K562 (cell line): ENCODE measurements at regions not wholly inside any gene's neighbourhood (a gene's known extent, or its start where the extent isn't known, plus 50 kb on each side); places are given as distances from the start of the nearest gene placed in this dataset.

Source experiments
- ATAC-seq: fragments of 200-7000 bp; cut with Tn5 transposase; 3 replicates; pipeline ENCODE4 v1.9.1; 2020; ENCODE audit warnings: moderate library complexity
- BruUV-seq: library from RNA; stranded (reverse); fragments of 400-500 nt; replicated peaks from 2 replicates; lab custom pipeline; 2021; lab: Mats Ljungman, UMichigan
- CTCF ChIA-PET: fragments of 300-600 bp; formaldehyde crosslinking; extraction: SDS; loops from one replicate; lab custom pipeline; 2021; ENCODE audit warnings: low intra/inter-chr PET ratio; lab: Yijun Ruan, JAX
- POLR2A ChIA-PET: fragments of 300-600, 350-650 bp; sonication (Branson Sonifier 250); formaldehyde crosslinking; extraction: SDS; loops from one replicate; lab custom pipeline; 2021; ENCODE audit warnings: antibody characterized with exemption, inconsistent platforms; lab: Yijun Ruan, JAX
- DNase-seq, 4 experiments: peaks; one replicate each; pipeline versions ENCODE4 v3.0.0 to v3.0.0-alpha.2; 2011 to 2018; ENCODE audit warnings: low spot score in 3 of 4, mixed read lengths in 3 of 4; ENCODE audit errors: extremely low read depth in 1 of 4
- FAIRE-seq: peaks from 2 replicates; lab custom pipeline; 2011; peaks lifted over from hg19 to GRCh38; lab: Jason Lieb, UNC
- H2AFZ ChIP-seq: 2 replicates; pipeline ENCODE4 v1.6.0; 2011; ENCODE audit warnings: low read depth, low read length, control low read depth, inconsistent platforms
- H3K27ac ChIP-seq: fragments of 200-600 bp; 3 replicates; pipeline ENCODE4 v1.8.0; 2011; ENCODE audit warnings: low read depth, mild to moderate bottlenecking, control low read depth, inconsistent platforms, low read length, moderate library complexity, mixed read lengths; ENCODE audit errors: extremely low read depth
- H3K27me3 ChIP-seq, 2 experiments: fragments of 300-600 bp in 1 of 2; 2 replicates in 1 of 2; 3 replicates in 1 of 2; pipeline versions ENCODE4 v1.6.0 to v1.8.0; 2011; ENCODE audit warnings: inconsistent platforms in 2 of 2, low read length in 2 of 2, mild to moderate bottlenecking in 1 of 2, mixed read lengths in 1 of 2, moderate library complexity in 1 of 2; ENCODE audit not compliant: control insufficient read depth in 2 of 2, insufficient read depth in 2 of 2
- H3K36me3 ChIP-seq: fragments of 300-600 bp; 3 replicates; pipeline ENCODE4 v1.8.0; 2011; ENCODE audit warnings: mild to moderate bottlenecking, low read length, inconsistent platforms; ENCODE audit not compliant: control insufficient read depth, insufficient read depth
- H3K4me1 ChIP-seq, 2 experiments: fragments of 200-600 bp in 1 of 2; replicated peaks in 1 of 2; 2 replicates in 1 of 2; 3 replicates in 1 of 2; pipeline versions ENCODE4 v1.5.1 to v1.8.0; 2011; ENCODE audit warnings: inconsistent platforms in 2 of 2, low read length in 2 of 2, mild to moderate bottlenecking in 1 of 2, mixed read lengths in 1 of 2, moderate library complexity in 1 of 2; ENCODE audit not compliant: control insufficient read depth in 2 of 2, insufficient read depth in 2 of 2
- H3K4me2 ChIP-seq: 2 replicates; pipeline ENCODE4 v1.6.1; 2011; ENCODE audit warnings: low read length, control low read depth, inconsistent platforms, mixed read lengths; ENCODE audit not compliant: insufficient read depth
- H3K4me3 ChIP-seq: fragments of 200-600 bp; sonication (generic), shearing (Covaris generic); 2 replicates; pipeline ENCODE4 v1.5.1; 2016; ENCODE audit warnings: control low read depth, inconsistent platforms
- H3K79me2 ChIP-seq: fragments of 200-600 bp; 3 replicates; pipeline ENCODE4 v1.8.0; 2011; ENCODE audit warnings: low read length, inconsistent platforms; ENCODE audit not compliant: control insufficient read depth, insufficient read depth
- H3K9ac ChIP-seq, 2 experiments: 2 replicates each; pipeline versions ENCODE4 v1.6.0 to v1.6.1; 2011; ENCODE audit warnings: low read depth in 2 of 2, low read length in 2 of 2, control low read depth in 1 of 2, inconsistent platforms in 1 of 2, mild to moderate bottlenecking in 1 of 2, mixed read lengths in 1 of 2; ENCODE audit not compliant: insufficient read depth in 1 of 2
- H3K9me1 ChIP-seq: one replicate; pipeline ENCODE4 v1.6.0; 2011; ENCODE audit warnings: inconsistent platforms, mild to moderate bottlenecking, low read length, moderate library complexity; ENCODE audit not compliant: control insufficient read depth, insufficient read depth
- H3K9me3 ChIP-seq: replicated peaks from 2 replicates; pipeline ENCODE4 v1.5.1; 2011; ENCODE audit warnings: low read depth, low read length, inconsistent platforms; ENCODE audit not compliant: control insufficient read depth, insufficient read depth
- H4K20me1 ChIP-seq: replicated peaks from 2 replicates; pipeline ENCODE4 v1.6.1; 2011; ENCODE audit warnings: low read length, inconsistent platforms, mixed read lengths; ENCODE audit not compliant: control insufficient read depth, insufficient read depth
- FOXK2 ChIP-seq, 2 experiments: fragments of 450-650 bp; IDR thresholded peaks in 1 of 2; conservative IDR thresholded peaks in 1 of 2; 2 replicates each; pipeline ENCODE4 v1.6.1; 2016; ENCODE audit warnings: low read depth in 2 of 2, mild to moderate bottlenecking in 1 of 2
- NCOR1 ChIP-seq: fragments of 450-650 bp; IDR thresholded peaks from 2 replicates; pipeline ENCODE4 v1.6.1; 2016; ENCODE audit warnings: mild to moderate bottlenecking, moderate library complexity
- PHF20 ChIP-seq: fragments of 450-650 bp; IDR thresholded peaks from 2 replicates; pipeline ENCODE4 v1.6.1; 2018; ENCODE audit not compliant: partially characterized antibody
- RBM39 ChIP-seq: fragments of 200-400 bp; formaldehyde crosslinking; optimal IDR thresholded peaks from 2 replicates; pipeline ENCODE3; 2018; ENCODE audit warnings: low read depth, low read length
- TAL1 ChIP-seq: fragments of 450-650 bp; IDR thresholded peaks from 2 replicates; pipeline ENCODE4 v1.6.1; 2016; ENCODE audit warnings: mild to moderate bottlenecking
- XRCC3 ChIP-seq: fragments of 450-650 bp; IDR thresholded peaks from 2 replicates; pipeline ENCODE4 v1.6.1; 2017; ENCODE audit warnings: mild to moderate bottlenecking, moderate library complexity
- ZBED1 ChIP-seq: IDR thresholded peaks from 2 replicates; pipeline ENCODE4 v1.6.1; 2014
- WGBS: fragments of 100-300 bp; shearing (Covaris generic); methylation state at CpG from one replicate; pipeline ENCODE4 v1.1.6; 2016; ENCODE audit warnings: low coverage, mixed read lengths; ENCODE audit not compliant: insufficient coverage; ENCODE audit errors: missing lambda C conversion rate; 5-methylcytosine and 5-hydroxymethylcytosine counted together
- in situ Hi-C: fragments of 300-500 bp; cut with MboI; formaldehyde crosslinking; loops from 4 replicates; pipeline ENCODE4 v1.15.0; 2018; ENCODE audit warnings: inconsistent platforms, mixed read lengths
- intact Hi-C: fragments of 100-400 bp; cut with micrococcal nuclease; formaldehyde crosslinking; loops from 2 replicates; pipeline ENCODE4 v1.14.2; 2022
- TF ChIP-seq, protein P1 (sequence below): fragments of 250-450 bp; sonication (Bioruptor Pico); IDR thresholded peaks from 2 replicates; pipeline ENCODE4 v1.9.0; 2021; ENCODE audit warnings: mild to moderate bottlenecking
- TF ChIP-seq, protein P2 (sequence below): fragments of 250-450 bp; sonication (Bioruptor Pico); IDR thresholded peaks from 2 replicates; pipeline ENCODE4 v1.5.0; 2022; ENCODE audit warnings: mild to moderate bottlenecking

DNA sequence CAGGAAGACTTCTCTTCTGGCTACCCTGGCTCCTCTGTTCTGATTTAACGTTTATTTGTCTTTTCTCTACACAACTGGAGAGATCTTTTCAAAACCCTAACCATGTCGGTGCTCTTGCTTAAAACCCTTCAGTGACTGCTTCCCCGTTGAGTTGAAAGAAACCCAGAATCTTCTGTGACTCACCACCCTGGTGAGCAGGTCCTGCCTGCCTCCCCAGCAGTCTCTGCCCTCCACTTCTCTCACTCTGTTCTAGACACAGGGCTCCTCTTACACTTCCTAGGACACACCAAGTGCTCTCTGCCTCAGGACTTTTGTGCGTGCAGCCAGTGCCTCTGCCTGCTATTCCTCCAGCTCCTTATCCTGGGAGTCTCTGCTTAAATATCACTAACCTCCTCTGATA lies 131.4 kb downstream of the IER5 start (continued):
- TF ChIP-seq, protein P1, sequence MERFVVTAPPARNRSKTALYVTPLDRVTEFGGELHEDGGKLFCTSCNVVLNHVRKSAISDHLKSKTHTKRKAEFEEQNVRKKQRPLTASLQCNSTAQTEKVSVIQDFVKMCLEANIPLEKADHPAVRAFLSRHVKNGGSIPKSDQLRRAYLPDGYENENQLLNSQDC: no peak
- TF ChIP-seq, protein P2, sequence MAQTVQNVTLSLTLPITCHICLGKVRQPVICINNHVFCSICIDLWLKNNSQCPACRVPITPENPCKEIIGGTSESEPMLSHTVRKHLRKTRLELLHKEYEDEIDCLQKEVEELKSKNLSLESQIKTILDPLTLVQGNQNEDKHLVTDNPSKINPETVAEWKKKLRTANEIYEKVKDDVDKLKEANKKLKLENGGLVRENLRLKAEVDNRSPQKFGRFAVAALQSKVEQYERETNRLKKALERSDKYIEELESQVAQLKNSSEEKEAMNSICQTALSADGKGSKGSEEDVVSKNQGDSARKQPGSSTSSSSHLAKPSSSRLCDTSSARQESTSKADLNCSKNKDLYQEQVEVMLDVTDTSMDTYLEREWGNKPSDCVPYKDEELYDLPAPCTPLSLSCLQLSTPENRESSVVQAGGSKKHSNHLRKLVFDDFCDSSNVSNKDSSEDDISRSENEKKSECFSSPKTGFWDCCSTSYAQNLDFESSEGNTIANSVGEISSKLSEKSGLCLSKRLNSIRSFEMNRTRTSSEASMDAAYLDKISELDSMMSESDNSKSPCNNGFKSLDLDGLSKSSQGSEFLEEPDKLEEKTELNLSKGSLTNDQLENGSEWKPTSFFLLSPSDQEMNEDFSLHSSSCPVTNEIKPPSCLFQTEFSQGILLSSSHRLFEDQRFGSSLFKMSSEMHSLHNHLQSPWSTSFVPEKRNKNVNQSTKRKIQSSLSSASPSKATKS: no peak
- no peak for TF ChIP-seq XRCC3
- TF ChIP-seq NCOR1: no peak

DNA sequence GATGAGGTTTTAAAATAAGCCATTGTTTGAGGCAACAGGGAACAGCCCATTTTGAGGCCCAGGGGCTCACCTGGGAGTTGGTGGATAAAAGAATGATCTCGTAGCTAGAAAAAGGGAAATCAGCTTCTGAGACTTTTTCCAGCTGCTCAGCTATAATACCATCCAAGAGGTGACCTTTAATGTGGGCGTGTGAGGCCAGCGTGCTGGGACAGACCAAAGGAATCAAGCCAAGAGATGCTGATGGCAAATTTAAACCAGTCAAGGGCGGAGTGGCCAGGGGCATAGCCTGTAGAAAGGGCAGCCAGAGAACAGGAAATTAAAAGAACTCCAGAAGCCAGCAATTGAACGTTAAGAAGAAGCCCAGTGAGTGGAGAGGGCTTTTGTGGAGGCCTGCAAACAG lies 132.6 kb downstream of the IER5 start:
- FAIRE-seq (no peak), ATAC-seq (no peak), DNase-seq (no peak)
- BruUV-seq: no TSS peak
- Histone ChIP-seq H3K9me3 (no peaks in the 10 kb centered on the region), H3K27me3 (peaks cover 8 to 33% of the 10 kb centered on the region in 2 experiments), H3K79me2 (no peaks in the 10 kb centered on the region), H3K27ac (no peak overlapping the region), H3K36me3 (no peaks in the 10 kb centered on the region), H3K9me1 (no peaks in the 10 kb centered on the region), H2AFZ (no peak overlapping the region), H3K4me2 (no peak overlapping the region), H3K9ac (no peak overlapping the region), H3K4me3 (no peak overlapping the region), H3K4me1 (no peaks in the 10 kb centered on the region), H4K20me1 (no peaks in the 10 kb centered on the region)
- intact Hi-C loops (no loop called here), in situ Hi-C loops (no loop called here)
- WGBS: 2% methylated on average over 5 of the region's 5 CpGs
- ChIA-PET POLR2A (interaction anchor here (0.6 kb wide), 2 partner anchors 14 to 16 kb away, joined by 3 read pairs; no protein-coding TSS in a partner anchor), CTCF (no interaction called here)
- TF ChIP-seq RBM39 (no peak), FOXK2 (conservative IDR thresholded peaks at IDR 0.05 in 1 of 2, IDR thresholded peaks at IDR 0.05 in 1 of 2; ENCODE audit: low read depth in 2 of 2) (no peak), TAL1 (no peak), ZBED1 (no peak), PHF20 (no peak)
